Head of caudate nucleus (tissue), 42 donors: ENCODE measurements at regions not wholly inside any gene's neighbourhood (a gene's known extent, or its start where the extent isn't known, plus 50 kb on each side); places are given as distances from the start of the nearest gene placed in this dataset.

Experiments
- DNase-seq, 42 donors: peaks; one replicate each; pipeline versions ENCODE4 v3.0.0 to v3.0.0-alpha.2; 2020 to 2021; ENCODE audit warnings: mixed read lengths in 7 of 42
- intact Hi-C: fragments of 100-400 bp; cut with DNase I; formaldehyde crosslinking; loops from one replicate; pipeline ENCODE4 v1.15.0; 2022

DNA sequence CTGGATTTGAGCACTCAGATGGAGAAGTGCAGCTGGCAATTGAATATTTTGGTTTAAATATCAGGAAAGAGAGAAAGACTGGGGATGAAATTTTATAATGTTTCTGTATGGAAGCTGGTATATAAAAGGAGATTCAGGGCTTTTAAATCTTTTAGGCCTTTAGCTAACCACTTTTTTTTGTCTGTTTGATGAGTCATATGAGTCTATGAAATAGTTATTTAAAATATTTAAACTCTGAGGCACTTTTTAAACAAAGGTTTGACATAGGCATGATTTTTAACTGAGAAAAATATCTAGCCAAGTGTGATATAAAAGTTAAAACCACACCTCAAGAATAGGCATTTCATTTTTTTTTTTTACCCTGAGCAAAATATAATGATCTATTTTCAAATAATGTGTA, 944.3 kb downstream of the GATA3 start:
- no peak for DNase-seq
- intact Hi-C loops, result no loop called here

DNA sequence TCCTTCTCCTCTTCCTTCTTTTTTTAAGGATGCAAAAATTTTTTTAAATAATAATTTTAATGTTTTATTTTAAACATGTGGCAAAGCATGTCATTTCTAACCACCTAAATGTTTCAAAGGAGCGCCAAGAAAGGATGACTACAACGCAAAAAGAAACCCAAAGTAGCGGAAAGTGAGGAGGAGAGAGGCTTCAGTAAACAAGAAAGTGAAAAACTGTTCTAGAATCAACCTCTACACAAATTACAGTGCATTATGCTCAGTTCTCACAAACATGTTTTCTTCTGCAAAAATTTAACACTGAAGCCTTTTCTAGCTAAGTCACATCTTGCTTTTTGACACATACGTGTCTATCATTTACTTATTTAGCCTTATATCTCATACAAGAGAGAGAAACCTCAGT, 948.6 kb downstream of the GATA3 start:
- intact Hi-C loops, result no loop called here
- DNase-seq, result no peak

- DNase-seq, result no peak
- intact Hi-C loops, result no loop called here
Observed at GRCh38 chr10:9004736-9005135, 950.2 kb downstream of the GATA3 start.

- DNase-seq, result no peak
- intact Hi-C loops, result no loop called here
Observed at GRCh38 chr10:9009505-9009904, 955.0 kb downstream of the GATA3 start.

GRCh38 chr10:9010093-9010492, 955.6 kb downstream of the GATA3 start:
- no peak for DNase-seq
- intact Hi-C loops, result no loop called here

DNA sequence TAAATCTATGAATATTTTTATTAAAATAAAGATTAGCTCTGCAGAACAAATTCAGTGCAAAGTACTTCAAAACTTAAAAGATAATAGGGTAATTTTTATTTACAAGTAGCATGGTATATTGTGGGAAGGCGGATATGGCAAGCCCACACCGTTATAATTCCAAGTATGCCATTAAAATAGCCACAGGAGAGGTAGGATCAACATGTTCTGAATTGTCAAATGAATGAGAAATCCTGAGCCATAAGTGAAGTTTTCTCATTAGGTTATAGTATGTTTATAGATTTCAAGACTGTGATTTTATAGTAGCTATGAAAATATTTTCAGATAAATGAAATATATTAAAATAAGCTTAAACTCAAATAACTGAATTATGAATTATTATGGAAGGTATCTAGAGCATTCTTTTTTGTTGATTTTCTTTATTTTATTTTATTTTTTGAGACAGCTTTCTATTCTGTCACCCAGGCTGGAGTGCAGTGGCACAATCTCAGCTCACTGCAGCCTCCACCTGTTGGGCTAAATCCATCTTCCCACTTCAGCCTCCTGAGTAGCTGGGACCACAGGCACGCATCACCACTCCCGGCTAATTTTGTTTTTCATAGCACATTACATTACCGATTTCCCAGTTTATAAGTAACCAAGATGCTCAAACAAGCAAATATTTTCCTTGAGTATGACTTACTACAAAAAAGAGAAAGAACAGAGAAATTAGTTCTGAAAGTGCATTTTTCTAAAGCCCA, 956.6 kb downstream of the GATA3 start:
- intact Hi-C loops, result no loop called here
- DNase-seq, result no peak

DNA sequence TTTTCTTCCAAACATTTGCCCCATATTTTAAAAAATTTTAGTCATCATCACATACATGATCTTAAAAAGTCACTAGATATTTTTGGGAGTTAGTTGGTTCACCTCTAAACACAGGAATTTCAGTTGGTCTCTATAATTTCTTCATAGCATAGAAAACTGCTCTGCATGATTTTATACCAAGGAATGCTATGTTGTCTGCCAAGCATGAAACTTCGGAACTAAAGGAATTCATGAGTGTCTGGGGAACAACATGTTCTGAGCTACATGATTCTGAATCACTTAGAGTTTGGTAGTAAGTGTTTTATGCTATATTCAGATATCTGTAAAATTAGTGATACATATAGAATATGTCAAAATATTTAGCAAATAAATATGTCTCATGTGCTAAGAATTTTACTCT, 957.8 kb downstream of the GATA3 start:
- intact Hi-C loops, result no loop called here
- DNase-seq, result no peak

- no peak for DNase-seq
Observed at GRCh38 chr10:9015005-9015404, 960.5 kb downstream of the GATA3 start.

DNA sequence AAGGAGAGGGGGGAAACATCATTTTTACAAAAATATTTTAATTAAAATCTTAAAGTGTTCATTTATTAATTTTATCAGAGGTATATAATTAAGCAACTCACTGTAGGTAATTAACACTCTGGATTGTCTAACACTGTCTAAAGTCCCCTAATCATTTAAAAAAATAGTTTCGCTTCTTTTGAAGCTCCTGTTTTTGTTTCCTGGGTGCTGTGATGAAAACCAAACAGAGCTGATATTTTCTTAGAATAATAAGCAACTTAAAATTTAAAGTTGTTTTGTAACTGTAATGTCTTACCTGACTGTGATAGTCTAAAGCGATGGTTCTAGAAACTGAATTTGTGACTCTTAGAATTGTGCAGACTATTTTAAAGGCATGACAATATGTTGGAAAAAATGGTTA, 961.0 kb downstream of the GATA3 start:
- intact Hi-C loops, result no loop called here
- DNase-seq, result no peak

More at GRCh38 chr10:9015005-9015404, 960.5 kb downstream of the GATA3 start:
- intact Hi-C loops, result no loop called here

DNA sequence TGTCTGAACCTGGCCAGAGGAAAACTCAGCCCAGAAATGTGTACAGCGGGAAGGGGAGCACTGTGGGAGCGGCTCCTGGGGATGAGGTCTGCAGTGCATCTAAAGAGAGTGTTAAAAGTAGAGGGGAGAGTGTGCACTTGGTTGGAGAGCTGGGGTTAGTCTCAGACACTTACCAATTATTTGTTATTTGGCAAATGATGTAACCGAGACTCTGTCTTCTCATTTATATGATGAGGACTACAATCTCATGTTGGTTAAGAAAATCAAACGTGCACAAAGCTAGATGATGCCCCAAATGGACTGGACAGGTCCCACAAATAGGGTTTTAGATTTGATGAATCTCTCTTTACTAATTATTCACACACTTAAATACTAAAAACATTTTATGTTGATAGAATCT, 962.4 kb downstream of the GATA3 start:
- DNase-seq, result no peak
- intact Hi-C loops, result no loop called here

DNA sequence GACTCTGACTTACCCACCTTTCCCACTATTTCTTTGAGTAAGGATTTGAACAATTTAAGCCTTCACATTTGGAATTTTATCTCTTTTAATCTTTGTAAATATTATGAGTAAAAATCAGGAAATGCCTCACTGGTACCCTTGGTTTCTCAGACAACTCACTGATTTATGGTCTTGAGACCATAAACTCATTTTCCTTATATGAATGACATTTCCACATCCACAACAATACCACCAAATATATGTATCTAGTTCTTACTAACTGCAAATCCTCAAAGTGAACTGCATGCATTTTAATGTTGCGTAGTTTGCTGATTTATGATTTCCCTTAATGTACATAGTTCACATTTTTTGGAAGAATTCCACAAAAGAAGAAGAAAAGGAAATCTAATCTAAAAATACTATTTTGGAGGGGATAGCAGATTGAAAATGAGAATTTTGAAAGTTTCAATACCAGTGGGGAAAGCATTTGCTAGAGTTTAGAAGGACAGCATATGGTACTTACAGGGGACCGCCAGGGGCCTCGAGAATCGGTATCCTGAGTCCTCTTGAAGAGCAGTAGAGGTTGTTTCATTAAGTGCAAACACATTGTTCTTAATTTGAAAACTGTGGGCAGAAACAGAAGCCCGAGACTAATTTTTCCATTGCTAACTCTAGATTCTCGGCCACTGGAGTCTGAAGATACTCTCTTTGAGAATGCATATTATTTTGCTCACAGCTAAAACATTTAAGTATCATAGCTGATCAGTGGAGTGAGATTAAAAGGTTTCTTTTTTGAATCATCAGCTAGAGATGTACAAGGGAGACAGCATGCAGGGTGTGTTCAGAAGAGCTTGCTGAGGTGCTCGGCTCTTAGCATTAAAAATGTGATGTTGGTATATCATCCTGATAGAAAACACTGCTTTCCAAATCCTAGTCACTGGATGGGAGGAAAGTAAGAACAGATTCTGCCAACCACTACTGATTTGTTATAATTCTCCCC, 964.0 kb downstream of the GATA3 start:
- DNase-seq, result no peak
- intact Hi-C loops, result no loop called here

DNA sequence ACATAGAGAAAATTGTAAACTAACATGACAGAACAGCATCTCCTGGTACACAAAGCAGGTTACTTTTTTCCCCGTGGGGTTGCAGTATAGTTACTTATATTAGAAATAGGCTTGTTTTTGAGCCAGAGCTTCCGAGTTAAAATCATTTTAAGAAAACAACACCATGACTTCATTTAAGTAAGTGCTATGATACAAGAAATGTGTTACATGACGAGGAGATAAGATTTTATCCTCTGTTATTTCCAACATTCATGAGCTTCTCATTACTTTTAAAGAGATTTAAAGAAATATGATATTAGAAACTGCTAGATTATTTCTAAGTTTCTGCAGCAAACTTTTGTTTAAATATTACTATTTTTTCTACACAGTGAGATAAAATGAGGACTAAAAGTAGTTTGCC, 968.7 kb downstream of the GATA3 start:
- DNase-seq, result no peak
- intact Hi-C loops, result no loop called here

- no peak for DNase-seq
- intact Hi-C loops, result no loop called here
Observed at GRCh38 chr10:9024210-9024609, 969.7 kb downstream of the GATA3 start.

GRCh38 chr10:9028231-9028630, 973.7 kb downstream of the GATA3 start:
- intact Hi-C loops, result no loop called here
- DNase-seq, result no peak

DNA sequence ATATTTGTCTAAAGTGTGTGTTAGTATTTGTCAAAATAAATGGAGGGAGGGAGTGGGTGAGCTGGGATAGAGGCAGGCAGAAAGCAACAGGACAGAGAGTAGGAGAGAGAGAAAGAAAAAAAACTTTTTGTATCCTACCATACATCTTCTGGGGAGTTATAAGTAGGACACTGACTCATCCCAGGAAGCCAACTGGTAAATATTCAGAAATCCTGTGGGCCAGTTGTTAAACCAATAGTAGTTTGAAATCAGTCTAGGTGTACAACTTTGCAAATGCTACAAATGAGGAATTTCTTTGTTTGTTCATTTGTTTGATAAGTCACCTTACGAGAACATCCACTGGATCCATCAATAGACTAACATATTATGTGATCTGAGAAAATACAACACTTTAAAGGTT, 980.9 kb downstream of the GATA3 start:
- DNase-seq, result no peak
- intact Hi-C loops, result no loop called here

DNA sequence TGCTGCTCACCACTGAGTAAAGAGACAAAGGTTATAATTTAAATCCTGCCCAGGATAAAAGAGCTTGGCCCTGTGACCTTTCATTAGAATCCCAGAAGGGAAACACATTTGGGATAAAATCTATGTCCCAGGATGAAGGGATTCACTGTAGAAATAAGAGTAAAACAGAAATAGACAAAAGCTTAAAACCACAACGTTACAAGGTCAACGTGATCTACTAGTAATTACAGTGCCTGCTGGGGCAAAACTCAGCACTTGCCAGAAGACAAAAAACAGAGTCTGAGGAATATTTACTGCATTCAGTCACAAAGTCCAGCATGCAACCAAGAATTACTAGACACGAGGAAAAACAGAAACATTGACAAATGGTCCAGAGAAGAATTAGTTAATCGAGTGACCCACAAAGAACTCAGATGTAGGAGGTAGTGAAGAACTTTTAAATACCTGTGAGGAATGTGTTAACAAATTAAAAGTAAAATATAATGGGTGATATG, 982.3 kb downstream of the GATA3 start:
- intact Hi-C loops, result no loop called here
- no peak for DNase-seq

- DNase-seq, result peak in 1 of 42 donors; percentile 40
- intact Hi-C loops, result no loop called here
Observed at GRCh38 chr10:9038146-9038714, 983.7 kb downstream of the GATA3 start.

GRCh38 chr10:9043466-9043865, 989.0 kb downstream of the GATA3 start:
- intact Hi-C loops, result no loop called here
- no peak for DNase-seq

DNA sequence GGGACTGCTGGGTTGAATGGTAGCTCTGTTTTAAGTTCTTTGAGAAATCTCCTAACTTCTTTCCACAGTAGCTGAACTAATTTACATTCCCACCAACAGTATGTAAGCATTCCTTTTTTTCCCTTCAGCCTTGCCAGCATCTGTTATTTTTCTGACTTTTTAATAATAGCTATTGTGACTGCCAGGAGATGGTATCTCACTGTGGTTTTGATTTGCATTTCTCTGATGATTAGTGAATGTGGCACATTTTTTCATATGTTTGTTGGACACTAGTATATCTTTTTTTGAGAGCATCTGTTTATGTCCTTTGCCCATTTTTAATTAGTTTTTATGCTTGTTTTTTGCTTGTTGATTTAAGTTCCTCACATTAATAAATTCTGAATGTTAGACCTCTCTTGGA, 990.8 kb downstream of the GATA3 start:
- intact Hi-C loops, result no loop called here
- no peak for DNase-seq
